Stomach smooth muscle (tissue), 2 donors: ENCODE measurements at regions not wholly inside any gene's neighbourhood (a gene's known extent, or its start where the extent isn't known, plus 50 kb on each side); places are given as distances from the start of the nearest gene placed in this dataset.
"Not testable (repeated sequence)": the region's sequence is repeated elsewhere in the genome, so short reads cannot be mapped to it uniquely, and the experiment has no call there.

ENCODE experiments used
- H3K27ac ChIP-seq: one replicate; pipeline ENCODE4 v1.7.0; 2013; ENCODE audit warnings: mild to moderate bottlenecking, low read length, inconsistent platforms
- H3K27me3 ChIP-seq, 2 donors: one replicate each; pipeline ENCODE4 v1.7.0; 2013; ENCODE audit warnings: low read length in 2 of 2; ENCODE audit not compliant: insufficient read depth in 2 of 2, control insufficient read depth in 1 of 2
- H3K36me3 ChIP-seq, 2 donors: one replicate each; pipeline ENCODE4 v1.7.0; 2013; ENCODE audit warnings: low read length in 2 of 2; ENCODE audit not compliant: control insufficient read depth in 2 of 2, insufficient read depth in 2 of 2
- H3K4me1 ChIP-seq: one replicate; pipeline ENCODE4 v1.7.0; 2013; ENCODE audit warnings: low read length; ENCODE audit not compliant: control insufficient read depth, insufficient read depth
- H3K4me3 ChIP-seq, 2 donors: one replicate each; pipeline ENCODE4 v1.7.0; 2013; ENCODE audit warnings: low read length in 2 of 2
- H3K9ac ChIP-seq, 2 donors: one replicate each; pipeline ENCODE4 v1.7.0; 2013; ENCODE audit warnings: low read length in 2 of 2, mild to moderate bottlenecking in 1 of 2
- H3K9me3 ChIP-seq, 2 donors: one replicate each; pipeline ENCODE4 v1.7.0; 2013; ENCODE audit warnings: low read length in 2 of 2; ENCODE audit not compliant: control insufficient read depth in 2 of 2
- donor health status: healthy.
- donor health status: Pancreatic carcinoma.

- H3K9me3 ChIP-seq: no peaks in the 10 kb centered on the region
- H3K27ac ChIP-seq: no peak overlapping the region
- no peak overlapping the region for H3K4me3 ChIP-seq
- H3K9ac ChIP-seq: no peak overlapping the region
- H3K4me1 ChIP-seq: no peaks in the 10 kb centered on the region
- H3K36me3 ChIP-seq: no peaks in the 10 kb centered on the region
- H3K27me3 ChIP-seq: no peaks in the 10 kb centered on the region
These were observed 229.1 kb upstream of the C9orf72 start for GRCh38 chr9:27802418-27802817.

- Histone ChIP-seq H3K9ac (no peak overlapping the region), H3K27ac (no peak overlapping the region), H3K9me3 (no peaks in the 10 kb centered on the region), H3K4me1 (no peaks in the 10 kb centered on the region), H3K27me3 (no peaks in the 10 kb centered on the region), H3K4me3 (no peak overlapping the region), H3K36me3 (no peaks in the 10 kb centered on the region)
These were observed 235.6 kb upstream of the C9orf72 start for GRCh38 chr9:27808864-27809263.

- Histone ChIP-seq H3K4me3 (no peak overlapping the region), H3K9me3 (no peaks in the 10 kb centered on the region), H3K27me3 (no peaks in the 10 kb centered on the region), H3K4me1 (no peaks in the 10 kb centered on the region), H3K9ac (no peak overlapping the region), H3K36me3 (no peaks in the 10 kb centered on the region), H3K27ac (no peak overlapping the region)
These were observed 244.5 kb upstream of the C9orf72 start for GRCh38 chr9:27817747-27818146.

GRCh38 chr9:27818348-27818747, 245.1 kb upstream of the C9orf72 start:
- Histone ChIP-seq H3K36me3 (no peaks in the 10 kb centered on the region), H3K27ac (no peak overlapping the region), H3K4me1 (no peaks in the 10 kb centered on the region), H3K9ac (no peak overlapping the region), H3K9me3 (no peaks in the 10 kb centered on the region), H3K27me3 (no peaks in the 10 kb centered on the region), H3K4me3 (no peak overlapping the region)

- no peak overlapping the region for H3K4me3 ChIP-seq
- H3K4me1 ChIP-seq: no peaks in the 10 kb centered on the region
- H3K27me3 ChIP-seq: no peaks in the 10 kb centered on the region
- no peaks in the 10 kb centered on the region for H3K9me3 ChIP-seq
- H3K36me3 ChIP-seq: no peaks in the 10 kb centered on the region
- H3K9ac ChIP-seq: no peak overlapping the region
- H3K27ac ChIP-seq: no peak overlapping the region
These were observed 255.6 kb upstream of the C9orf72 start for GRCh38 chr9:27828908-27829307.

GRCh38 chr9:27829621-27830020, 256.3 kb upstream of the C9orf72 start:
- no peak overlapping the region for H3K27ac ChIP-seq
- no peak overlapping the region for H3K9ac ChIP-seq
- H3K4me3 ChIP-seq: no peak overlapping the region
- H3K36me3 ChIP-seq: no peaks in the 10 kb centered on the region
- H3K4me1 ChIP-seq: no peaks in the 10 kb centered on the region
- no peaks in the 10 kb centered on the region for H3K9me3 ChIP-seq
- H3K27me3 ChIP-seq: no peaks in the 10 kb centered on the region

GRCh38 chr9:27832108-27832507, 258.8 kb upstream of the C9orf72 start:
- not testable (repeated sequence) for H3K36me3 ChIP-seq, H3K4me1 ChIP-seq, H3K27me3 ChIP-seq, H3K27ac ChIP-seq, H3K9ac ChIP-seq, H3K4me3 ChIP-seq, H3K9me3 ChIP-seq

GRCh38 chr9:27835286-27835685, 262.0 kb upstream of the C9orf72 start:
- Histone ChIP-seq H3K36me3 (no peaks in the 10 kb centered on the region), H3K9me3 (no peaks in the 10 kb centered on the region), H3K9ac (no peak overlapping the region), H3K4me1 (no peaks in the 10 kb centered on the region), H3K27ac (no peak overlapping the region), H3K27me3 (peaks cover 0 to 2% of the 10 kb centered on the region in 2 donors), H3K4me3 (no peak overlapping the region)

GRCh38 chr9:27835746-27836145, 262.5 kb upstream of the C9orf72 start:
- Histone ChIP-seq H3K27ac (no peak overlapping the region), H3K27me3 (peaks cover 0 to 2% of the 10 kb centered on the region in 2 donors), H3K9ac (no peak overlapping the region), H3K36me3 (no peaks in the 10 kb centered on the region), H3K4me3 (no peak overlapping the region), H3K9me3 (no peaks in the 10 kb centered on the region), H3K4me1 (no peaks in the 10 kb centered on the region)

- Histone ChIP-seq H3K4me3 (no peak overlapping the region), H3K9ac (no peak overlapping the region), H3K4me1 (no peaks in the 10 kb centered on the region), H3K27ac (no peak overlapping the region), H3K27me3 (peaks cover 0 to 2% of the 10 kb centered on the region in 2 donors), H3K9me3 (no peaks in the 10 kb centered on the region), H3K36me3 (no peaks in the 10 kb centered on the region)
These were observed 263.6 kb upstream of the C9orf72 start for GRCh38 chr9:27836661-27837401.

GRCh38 chr9:27838876-27839275, 265.6 kb upstream of the C9orf72 start:
- peaks cover 0 to 2% of the 10 kb centered on the region in 2 donors for H3K27me3 ChIP-seq
- H3K9ac ChIP-seq: no peak overlapping the region

More at GRCh38 chr9:27838876-27839275, 265.6 kb upstream of the C9orf72 start:
- H3K27ac ChIP-seq: no peak overlapping the region
- H3K9me3 ChIP-seq: no peaks in the 10 kb centered on the region
- H3K4me3 ChIP-seq: no peak overlapping the region
- H3K4me1 ChIP-seq: no peaks in the 10 kb centered on the region
- no peaks in the 10 kb centered on the region for H3K36me3 ChIP-seq
